Transverse colon (tissue), 4 donors: ENCODE measurements at regions not wholly inside any gene's neighbourhood (a gene's known extent, or its start where the extent isn't known, plus 50 kb on each side); places are given as distances from the start of the nearest gene placed in this dataset.
"Not testable (repeated sequence)": the region's sequence is repeated elsewhere in the genome, so short reads cannot be mapped to it uniquely, and the experiment has no call there.

ENCODE experiments used
- DNase-seq: peaks from one replicate; pipeline ENCODE4 v3.0.0-alpha.2; 2019
- H3K27ac ChIP-seq, 4 donors: fragments of 200-600 bp; sonication (generic); 2 replicates each; pipeline ENCODE4 v1.5.1; 2016 to 2018; ENCODE audit warnings: inconsistent platforms in 4 of 4
- H3K27me3 ChIP-seq: fragments of 200-600 bp; sonication (generic); 2 replicates; pipeline ENCODE4 v1.5.1; 2017; ENCODE audit warnings: inconsistent platforms
- H3K36me3 ChIP-seq, 4 donors: fragments of 200-600 bp; sonication (generic); 2 replicates each; pipeline ENCODE4 v1.5.1; 2017 to 2019; ENCODE audit warnings: inconsistent platforms in 4 of 4
- H3K4me1 ChIP-seq, 4 donors: fragments of 200-600 bp; sonication (generic); 2 replicates each; pipeline ENCODE4 v1.5.1; 2017 to 2020; ENCODE audit warnings: inconsistent platforms in 4 of 4
- H3K4me3 ChIP-seq, 4 donors: fragments of 200-600 bp; sonication (generic); 1 replicate in 1 of 4; 2 replicates in 3 of 4; pipeline versions ENCODE4 v1.5.1 to v1.6.1; 2017 to 2019; ENCODE audit warnings: inconsistent platforms in 4 of 4
- H3K9me3 ChIP-seq, 2 donors: fragments of 200-600 bp; sonication (generic); 2 replicates each; pipeline ENCODE4 v1.5.1; 2017 to 2019; ENCODE audit warnings: inconsistent platforms in 2 of 2
- EP300 ChIP-seq: sonication (generic); formaldehyde crosslinking; IDR thresholded peaks from one replicate; pipeline ENCODE4 v1.6.1; 2017; ENCODE audit warnings: antibody characterized with exemption, low read depth
- POLR2A ChIP-seq: fragments of 450-650 bp; IDR thresholded peaks from one replicate; pipeline ENCODE4 v1.6.1; 2016; ENCODE audit warnings: antibody characterized with exemption, mild to moderate bottlenecking, moderate library complexity
- POLR2AphosphoS5 ChIP-seq, 3 donors: sonication (generic); formaldehyde crosslinking; IDR thresholded peaks; one replicate each; pipeline ENCODE4 v1.6.1; 2016; ENCODE audit warnings: antibody characterized with exemption in 3 of 3
- WGBS, 2 donors: methylation state at CpG; one replicate each; pipeline ENCODE4 v1.1.5; 2018; ENCODE audit warnings: low coverage in 1 of 2; 5-methylcytosine and 5-hydroxymethylcytosine counted together
- in situ Hi-C, 4 donors: fragments of 200-750 bp; cut with MboI; loops; one replicate each; pipeline versions ENCODE4 v1.15.0 to v1.15.1; 2017; ENCODE audit warnings: low sequenced_read_pairs in 3 of 4, low pct_ligation_motif_present in 1 of 4, low pct_unique_long_range_greater_than_20kb in 1 of 4
- intact Hi-C: fragments of 100-400 bp; cut with DNase I; formaldehyde crosslinking; loops from one replicate; pipeline ENCODE4 v1.15.1; 2023; ENCODE audit warnings: low total_unique reads
- TF ChIP-seq, protein P1 (sequence below), 5 experiments: fragments of 200-600 bp in 3 of 5; fragments of 450-650 bp in 2 of 5; sonication (generic) in 3 of 5; IDR thresholded peaks; 1 replicate in 2 of 5; 2 replicates in 3 of 5; pipeline ENCODE4 v1.5.1; 2016 to 2017; ENCODE audit warnings: antibody characterized with exemption in 5 of 5, inconsistent platforms in 3 of 5, mild to moderate bottlenecking in 2 of 5, moderate library complexity in 1 of 5

GRCh38 chr7:68712956-68713495 is 885.2 kb upstream of the AUTS2 start:
- Histone ChIP-seq H3K27me3 (no peaks in the 10 kb centered on the region), H3K9me3 (peaks cover 0 to 3% of the 10 kb centered on the region in 2 donors), H3K36me3 (no peaks in the 10 kb centered on the region), H3K4me3 (no peak overlapping the region), H3K4me1 (no peaks in the 10 kb centered on the region), H3K27ac (no peak overlapping the region)
- in situ Hi-C loops = no loop called here
- DNase-seq = no peak
- intact Hi-C loops = no loop called here
- 80 to 81% methylated on average over 7 of the region's 7 CpGs for WGBS, 2 donors
- no peak for TF ChIP-seq EP300
- TF ChIP-seq POLR2A = no peak
- TF ChIP-seq POLR2AphosphoS5 (IDR thresholded peaks at IDR 0.05) = no peak
- TF ChIP-seq, protein P1, sequence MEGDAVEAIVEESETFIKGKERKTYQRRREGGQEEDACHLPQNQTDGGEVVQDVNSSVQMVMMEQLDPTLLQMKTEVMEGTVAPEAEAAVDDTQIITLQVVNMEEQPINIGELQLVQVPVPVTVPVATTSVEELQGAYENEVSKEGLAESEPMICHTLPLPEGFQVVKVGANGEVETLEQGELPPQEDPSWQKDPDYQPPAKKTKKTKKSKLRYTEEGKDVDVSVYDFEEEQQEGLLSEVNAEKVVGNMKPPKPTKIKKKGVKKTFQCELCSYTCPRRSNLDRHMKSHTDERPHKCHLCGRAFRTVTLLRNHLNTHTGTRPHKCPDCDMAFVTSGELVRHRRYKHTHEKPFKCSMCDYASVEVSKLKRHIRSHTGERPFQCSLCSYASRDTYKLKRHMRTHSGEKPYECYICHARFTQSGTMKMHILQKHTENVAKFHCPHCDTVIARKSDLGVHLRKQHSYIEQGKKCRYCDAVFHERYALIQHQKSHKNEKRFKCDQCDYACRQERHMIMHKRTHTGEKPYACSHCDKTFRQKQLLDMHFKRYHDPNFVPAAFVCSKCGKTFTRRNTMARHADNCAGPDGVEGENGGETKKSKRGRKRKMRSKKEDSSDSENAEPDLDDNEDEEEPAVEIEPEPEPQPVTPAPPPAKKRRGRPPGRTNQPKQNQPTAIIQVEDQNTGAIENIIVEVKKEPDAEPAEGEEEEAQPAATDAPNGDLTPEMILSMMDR (IDR thresholded peaks at IDR 0.05) = no peak

DNA sequence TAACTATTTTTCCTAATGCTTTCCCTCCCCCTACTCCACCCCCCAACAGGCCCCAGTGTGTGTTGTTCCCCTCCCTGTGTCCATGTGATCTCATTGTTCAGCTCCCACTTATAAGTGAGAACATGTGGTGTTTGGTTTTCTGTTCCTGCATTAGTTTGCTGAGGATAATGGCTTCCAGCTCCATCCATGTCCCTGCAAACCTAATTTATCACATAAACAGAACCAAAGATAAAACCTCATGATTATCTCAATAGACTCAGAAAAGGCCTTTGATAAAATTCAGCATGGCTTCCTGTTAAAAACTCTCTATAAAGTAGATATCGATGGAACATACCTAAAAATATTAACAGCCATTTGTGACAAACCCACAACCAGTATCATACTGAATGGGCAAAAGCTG is 884.1 kb upstream of the AUTS2 start:
- in situ Hi-C loops, H3K9me3 ChIP-seq, DNase-seq, H3K27ac ChIP-seq, H3K4me1 ChIP-seq, H3K36me3 ChIP-seq, intact Hi-C loops, H3K27me3 ChIP-seq, H3K4me3 ChIP-seq: not testable (repeated sequence)
- WGBS, 2 donors = 98 to 100% methylated on average over 1 of the region's 1 CpG

- 62 to 88% methylated on average over 3 to 4 of the region's 4 CpGs for WGBS, 2 donors
- intact Hi-C loops = no loop called here
Observed at GRCh38 chr7:68715907-68716306, 882.4 kb upstream of the AUTS2 start.

GRCh38 chr7:68717176-68717575 is 881.1 kb upstream of the AUTS2 start:
- intact Hi-C loops = no loop called here
- WGBS, 2 donors = 75 to 82% methylated on average over 1 of the region's 1 CpG

More at GRCh38 chr7:68715907-68716306, 882.4 kb upstream of the AUTS2 start:
- Histone ChIP-seq H3K27ac (no peak overlapping the region), H3K27me3 (no peaks in the 10 kb centered on the region), H3K36me3 (no peaks in the 10 kb centered on the region), H3K9me3 (no peaks in the 10 kb centered on the region), H3K4me1 (no peaks in the 10 kb centered on the region), H3K4me3 (no peak overlapping the region)
- DNase-seq = no peak
- TF ChIP-seq POLR2AphosphoS5 (IDR thresholded peaks at IDR 0.05) (no peak), EP300 (no peak), POLR2A (no peak)
- TF ChIP-seq, protein P1 (IDR thresholded peaks at IDR 0.05) = no peak
- in situ Hi-C loops = no loop called here

More at GRCh38 chr7:68717176-68717575, 881.1 kb upstream of the AUTS2 start:
- no peak overlapping the region for H3K4me3 ChIP-seq
- H3K27ac ChIP-seq = no peak overlapping the region
- H3K4me1 ChIP-seq = no peaks in the 10 kb centered on the region
- no peaks in the 10 kb centered on the region for H3K9me3 ChIP-seq
- no peak for DNase-seq
- no peaks in the 10 kb centered on the region for H3K27me3 ChIP-seq
- no peaks in the 10 kb centered on the region for H3K36me3 ChIP-seq
- TF ChIP-seq, protein P1 (IDR thresholded peaks at IDR 0.05) = no peak
- TF ChIP-seq POLR2A = no peak
- no peak for TF ChIP-seq POLR2AphosphoS5 (IDR thresholded peaks at IDR 0.05)
- no peak for TF ChIP-seq EP300
- in situ Hi-C loops = no loop called here
